GM19463 (cell line): ENCODE measurements at regions not wholly inside any gene's neighbourhood (a gene's known extent, or its start where the extent isn't known, plus 50 kb on each side); places are given as distances from the start of the nearest gene placed in this dataset.

Experiments
- ATAC-seq: cut with Tn5 transposase; IDR thresholded peaks from one replicate; pipeline ENCODE4 v1.9.1; 2021; ENCODE audit warnings: mild to moderate bottlenecking, moderate library complexity; ENCODE audit not compliant: unreplicated experiment

DNA sequence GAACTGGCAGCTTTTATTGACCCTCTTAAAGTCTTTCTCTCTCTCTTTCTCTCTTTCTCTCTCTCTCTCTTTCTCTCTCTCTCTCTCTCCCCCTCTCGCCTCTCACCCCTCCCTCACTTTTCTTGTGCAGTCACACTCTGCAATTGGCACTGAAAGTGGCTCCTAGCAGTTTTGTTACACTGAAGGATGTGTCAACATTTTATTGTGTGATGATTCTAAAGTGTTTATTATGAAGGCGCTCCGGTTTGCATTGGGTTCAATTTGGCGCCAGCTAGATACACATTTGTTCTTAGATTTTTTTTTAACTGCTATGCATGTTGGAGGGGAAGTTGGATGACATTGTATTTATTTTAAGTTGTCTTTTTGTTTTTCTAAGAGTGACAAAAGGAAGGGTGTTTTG lies 64.0 kb upstream of the CHRM3 start:
- no peak for ATAC-seq

DNA sequence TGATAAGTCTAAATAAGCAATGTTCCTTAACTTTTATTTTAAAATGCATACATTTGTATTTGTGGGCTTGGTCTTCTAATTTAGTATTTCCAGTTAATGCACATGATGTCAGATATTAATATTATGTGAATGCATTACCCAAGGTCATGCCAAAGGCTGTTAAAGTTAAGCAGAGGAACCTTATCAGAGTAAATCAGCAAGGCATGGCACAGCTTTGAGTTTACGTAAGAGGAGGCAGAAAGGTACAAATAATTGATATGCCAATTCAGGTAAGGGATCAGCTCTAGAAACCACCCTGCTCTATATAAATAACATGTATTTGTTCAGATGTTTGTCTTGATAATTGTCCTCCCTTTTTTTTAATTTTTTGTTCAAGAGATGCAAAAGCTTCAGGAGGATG lies 64.5 kb upstream of the CHRM3 start:
- ATAC-seq, result no peak

GRCh38 chr1:239317948-239318347 lies 68.4 kb upstream of the CHRM3 start:
- no peak for ATAC-seq

- ATAC-seq, result no peak
Measured at GRCh38 chr1:239315631-239316217, 70.6 kb upstream of the CHRM3 start.

GRCh38 chr1:239311331-239311730 lies 75.0 kb upstream of the CHRM3 start:
- no peak for ATAC-seq

- ATAC-seq, result no peak
Measured at GRCh38 chr1:239308701-239309333, 77.6 kb upstream of the CHRM3 start.

DNA sequence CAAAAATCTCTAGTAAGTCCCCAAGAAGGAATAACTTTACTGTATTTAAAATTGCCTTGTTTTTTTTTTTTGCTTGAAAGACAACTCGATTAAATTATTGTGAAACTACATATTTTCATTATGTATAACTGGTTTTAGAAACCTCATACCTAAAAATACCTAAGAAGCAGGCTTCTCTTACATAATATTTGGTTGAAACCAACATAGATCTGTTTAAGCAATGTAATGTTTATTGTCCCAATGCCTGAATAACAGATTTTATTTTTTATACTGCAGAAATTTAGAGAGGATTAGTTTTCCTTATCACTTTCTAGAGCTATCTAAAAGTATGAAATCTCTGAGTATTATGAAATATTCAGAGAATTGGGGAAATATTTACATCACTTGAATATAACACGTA lies 78.5 kb upstream of the CHRM3 start:
- no peak for ATAC-seq

- ATAC-seq, result no peak
Measured at GRCh38 chr1:239306426-239306825, 79.9 kb upstream of the CHRM3 start.

DNA sequence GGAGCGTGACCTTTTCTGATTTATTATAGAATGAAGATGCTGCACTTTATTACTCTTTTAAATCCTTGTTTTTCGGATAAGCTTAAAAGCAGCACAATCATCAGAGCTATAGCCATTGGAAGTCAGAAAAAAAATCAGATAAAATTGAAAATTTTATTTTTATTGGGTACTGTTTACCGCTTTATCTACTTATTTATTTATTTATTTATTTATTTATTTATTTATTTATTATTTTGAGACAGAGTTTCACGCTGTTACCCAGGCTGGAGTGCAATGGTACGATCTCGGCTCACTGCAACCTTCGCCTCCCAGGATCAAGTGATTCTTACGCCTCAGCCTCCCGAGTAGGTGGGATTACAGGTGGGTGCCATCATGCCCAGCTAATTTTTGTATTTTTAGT lies 83.1 kb upstream of the CHRM3 start:
- ATAC-seq, result no peak

DNA sequence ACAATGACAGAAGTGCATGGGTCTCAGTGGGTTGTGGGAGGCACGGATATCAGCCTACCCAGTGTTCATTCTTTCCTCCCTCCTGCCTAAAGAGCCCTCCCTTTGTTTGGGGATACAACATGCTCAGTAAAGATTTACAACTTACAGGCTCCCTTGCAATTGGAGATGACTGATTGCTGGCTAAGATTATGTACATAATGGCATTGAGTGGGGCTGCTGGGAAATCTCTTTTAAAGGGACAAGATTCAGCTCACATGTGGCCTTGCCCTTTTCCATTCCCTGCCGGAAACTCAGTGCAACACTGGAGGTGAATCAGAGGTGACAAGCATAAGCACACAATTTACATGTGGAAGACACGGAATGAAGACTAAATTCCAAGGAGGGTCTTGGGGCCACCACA lies 83.7 kb upstream of the CHRM3 start:
- ATAC-seq, result no peak

DNA sequence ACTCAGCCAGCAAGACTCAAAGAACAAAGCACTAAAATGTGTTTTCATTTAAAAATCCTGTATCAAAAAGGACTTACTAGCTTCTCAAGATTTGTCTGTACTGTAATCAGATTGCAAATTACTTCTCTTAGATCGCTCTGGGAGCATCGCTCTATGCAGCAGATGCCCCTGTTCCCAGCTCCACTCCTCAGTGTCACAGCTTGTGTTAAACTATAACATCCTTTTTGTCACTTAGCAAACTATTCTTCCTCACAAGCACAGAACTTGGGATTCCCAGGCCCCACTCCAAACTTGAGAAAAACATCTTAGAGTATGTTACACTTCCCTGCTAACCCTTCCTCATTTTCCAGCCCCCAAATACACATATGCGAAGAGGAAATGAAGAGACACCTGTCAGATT lies 85.1 kb upstream of the CHRM3 start:
- ATAC-seq, result no peak

GRCh38 chr1:239297910-239298309 lies 88.5 kb upstream of the CHRM3 start:
- ATAC-seq, result no peak

DNA sequence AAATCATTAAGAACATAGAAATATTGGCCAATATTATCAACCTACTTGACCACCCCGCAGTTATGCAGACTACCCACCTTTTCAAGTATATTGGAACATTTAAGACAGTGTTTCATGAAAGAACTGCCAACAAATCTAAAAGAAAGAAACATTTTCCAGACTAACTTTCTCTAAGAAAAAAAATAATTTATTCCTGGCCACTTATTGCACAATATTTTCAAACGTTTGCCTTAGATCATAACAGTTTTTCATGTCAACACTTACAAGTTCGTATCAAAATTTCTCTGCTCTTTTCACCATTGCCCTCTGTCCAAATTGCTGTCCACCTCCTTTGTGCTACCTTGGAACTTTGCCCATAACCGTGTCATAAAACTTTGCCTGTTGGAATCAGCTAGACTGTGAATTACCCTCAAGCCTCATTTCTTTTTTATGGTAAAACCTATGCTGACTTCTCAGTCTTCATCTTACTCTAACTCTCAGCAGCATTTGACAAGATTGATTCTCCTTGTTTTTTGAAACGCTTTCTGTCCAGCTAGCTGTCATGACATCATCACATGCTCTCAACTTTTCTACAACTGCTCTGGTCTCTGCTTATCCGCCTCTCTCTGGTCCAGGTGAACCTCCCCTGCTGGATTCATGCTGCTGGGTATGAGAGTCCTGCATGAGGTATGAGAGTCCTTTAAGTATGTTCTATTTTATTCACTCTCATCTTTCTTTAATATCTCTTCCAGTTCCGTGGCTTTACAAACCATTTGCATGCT lies 92.8 kb upstream of the CHRM3 start:
- ATAC-seq, result no peak

GRCh38 chr1:239288820-239289554 lies 97.4 kb upstream of the CHRM3 start:
- ATAC-seq, result no peak

- no peak for ATAC-seq
Measured at GRCh38 chr1:239287296-239287695, 99.1 kb upstream of the CHRM3 start.

DNA sequence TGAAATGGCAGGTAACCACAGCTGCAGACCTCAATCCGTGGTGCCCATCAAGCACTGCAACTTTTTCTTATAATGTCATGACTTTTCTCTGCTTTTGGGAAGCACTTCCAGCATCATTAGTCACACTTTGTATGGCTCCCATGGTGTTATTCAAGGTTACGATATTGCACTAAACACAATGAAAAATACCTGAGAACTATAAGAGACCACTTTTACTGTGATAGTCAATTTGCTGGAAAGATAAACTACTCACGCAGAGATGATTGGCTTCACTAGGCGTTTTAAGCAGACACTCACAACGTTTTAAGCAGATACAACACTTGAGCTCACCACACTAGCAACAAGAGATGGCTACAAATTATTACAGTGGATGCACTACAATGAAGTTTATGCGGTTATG lies 103.2 kb upstream of the CHRM3 start:
- ATAC-seq, result no peak

DNA sequence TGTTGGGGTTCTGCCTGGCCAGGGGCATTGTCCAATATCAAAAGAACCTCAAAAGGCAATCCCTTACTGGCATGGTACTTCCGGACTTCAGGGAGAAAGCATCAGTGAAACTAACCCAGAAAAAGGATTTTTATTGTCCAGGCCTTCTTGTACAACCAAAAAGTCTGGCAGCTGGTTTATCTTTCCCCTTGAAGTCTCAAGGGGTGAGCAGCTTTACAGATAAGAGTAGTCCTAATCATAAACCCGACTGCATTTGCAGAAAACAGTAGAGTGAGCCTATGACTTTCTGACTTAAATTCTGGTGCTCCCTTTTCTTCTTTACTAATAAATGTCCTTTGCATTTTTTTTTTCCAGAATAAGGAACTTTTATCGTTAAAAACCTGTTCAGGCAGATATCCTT lies 104.0 kb upstream of the CHRM3 start:
- no peak for ATAC-seq

- no peak for ATAC-seq
Measured at GRCh38 chr1:239276051-239276450, 110.3 kb upstream of the CHRM3 start.

- ATAC-seq, result no peak
Measured at GRCh38 chr1:239274242-239274830, 112.0 kb upstream of the CHRM3 start.

GRCh38 chr1:239270509-239270908 lies 115.9 kb upstream of the CHRM3 start:
- no peak for ATAC-seq

DNA sequence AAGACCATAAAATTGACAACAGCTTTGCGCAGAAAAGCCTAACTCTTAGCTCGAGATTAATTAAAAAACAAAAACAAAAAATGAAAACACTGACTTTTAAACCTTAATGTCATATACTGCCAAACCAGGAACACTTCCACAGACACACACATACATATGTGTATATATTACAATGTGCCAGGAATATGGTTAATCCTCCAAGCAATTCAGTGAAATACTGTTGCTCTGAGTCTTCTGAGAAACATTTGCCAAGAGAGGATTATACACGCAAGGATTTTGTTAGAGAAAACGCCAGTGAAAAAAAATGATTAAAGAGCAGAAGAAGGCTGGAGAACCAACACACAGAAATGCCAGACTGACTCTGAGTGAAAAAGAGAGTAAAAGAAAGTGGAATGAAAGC lies 116.7 kb upstream of the CHRM3 start:
- ATAC-seq, result no peak
